MM.1S (cell line): ENCODE measurements at regions not wholly inside any gene's neighbourhood (a gene's known extent, or its start where the extent isn't known, plus 50 kb on each side); places are given as distances from the start of the nearest gene placed in this dataset.

Source experiments
- EZH2phosphoT487 ChIP-seq: fragments of 300-600 bp; sonication (generic); IDR thresholded peaks from 2 replicates; pipeline ENCODE4 v1.6.1; 2018; ENCODE audit warnings: antibody characterized with exemption, low read length
- TF ChIP-seq, protein P1 (sequence below): fragments of 300-600 bp; sonication (generic); IDR thresholded peaks from 2 replicates; pipeline ENCODE4 v1.5.1; 2016; ENCODE audit warnings: antibody characterized with exemption, low read length, mixed read lengths

DNA sequence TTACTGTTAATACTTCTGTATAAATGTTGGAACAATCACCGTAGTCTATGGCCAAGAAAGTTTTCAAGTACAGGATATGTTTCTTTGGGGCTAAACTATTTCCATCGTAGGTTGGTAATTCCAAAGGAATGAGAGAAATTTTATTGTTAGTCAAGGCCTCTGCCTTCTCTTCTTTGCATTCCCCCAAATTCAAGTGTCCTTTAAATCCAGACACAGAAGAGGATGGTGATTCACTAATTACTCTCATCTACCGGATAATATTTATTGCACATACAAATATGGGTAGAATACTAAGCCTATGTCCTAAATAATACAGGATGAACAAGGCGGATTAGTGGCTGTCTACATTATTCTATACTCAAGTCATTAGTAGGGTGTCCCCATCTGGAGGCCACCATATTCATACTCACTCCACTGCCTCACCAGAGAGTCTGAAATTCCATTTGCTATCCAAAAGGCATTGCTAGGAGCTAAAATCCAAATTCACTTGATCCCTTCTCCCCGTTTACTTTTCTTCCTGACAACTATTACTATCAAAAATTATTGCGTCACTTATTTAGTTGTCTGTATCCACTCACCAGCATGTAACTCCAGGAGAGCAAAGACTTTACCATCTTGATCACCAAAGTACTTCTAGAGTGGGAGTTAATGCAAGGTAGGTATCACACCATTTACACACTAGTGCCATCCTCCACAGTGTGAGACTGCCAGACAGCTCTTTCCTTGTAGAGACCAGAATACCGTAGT is 82.4 kb upstream of the SGCG start:
- TF ChIP-seq, protein P1, sequence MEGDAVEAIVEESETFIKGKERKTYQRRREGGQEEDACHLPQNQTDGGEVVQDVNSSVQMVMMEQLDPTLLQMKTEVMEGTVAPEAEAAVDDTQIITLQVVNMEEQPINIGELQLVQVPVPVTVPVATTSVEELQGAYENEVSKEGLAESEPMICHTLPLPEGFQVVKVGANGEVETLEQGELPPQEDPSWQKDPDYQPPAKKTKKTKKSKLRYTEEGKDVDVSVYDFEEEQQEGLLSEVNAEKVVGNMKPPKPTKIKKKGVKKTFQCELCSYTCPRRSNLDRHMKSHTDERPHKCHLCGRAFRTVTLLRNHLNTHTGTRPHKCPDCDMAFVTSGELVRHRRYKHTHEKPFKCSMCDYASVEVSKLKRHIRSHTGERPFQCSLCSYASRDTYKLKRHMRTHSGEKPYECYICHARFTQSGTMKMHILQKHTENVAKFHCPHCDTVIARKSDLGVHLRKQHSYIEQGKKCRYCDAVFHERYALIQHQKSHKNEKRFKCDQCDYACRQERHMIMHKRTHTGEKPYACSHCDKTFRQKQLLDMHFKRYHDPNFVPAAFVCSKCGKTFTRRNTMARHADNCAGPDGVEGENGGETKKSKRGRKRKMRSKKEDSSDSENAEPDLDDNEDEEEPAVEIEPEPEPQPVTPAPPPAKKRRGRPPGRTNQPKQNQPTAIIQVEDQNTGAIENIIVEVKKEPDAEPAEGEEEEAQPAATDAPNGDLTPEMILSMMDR: no peak
- TF ChIP-seq EZH2phosphoT487: no peak
